Central memory CD4-positive, alpha-beta T cell (primary cell): ENCODE measurements at regions not wholly inside any gene's neighbourhood (a gene's known extent, or its start where the extent isn't known, plus 50 kb on each side); places are given as distances from the start of the nearest gene placed in this dataset.

Experiments used
- DNase-seq: peaks from one replicate; pipeline ENCODE4 v3.0.0; 2022

- no peak for DNase-seq
These were observed 54.3 kb upstream of the CBLB start for GRCh38 chr3:105923140-105923539.

GRCh38 chr3:105927741-105928140 is 58.9 kb upstream of the CBLB start:
- DNase-seq = no peak

GRCh38 chr3:105930733-105931132 is 61.9 kb upstream of the CBLB start:
- DNase-seq = no peak

GRCh38 chr3:105931500-105931899 is 62.7 kb upstream of the CBLB start:
- no peak for DNase-seq

DNA sequence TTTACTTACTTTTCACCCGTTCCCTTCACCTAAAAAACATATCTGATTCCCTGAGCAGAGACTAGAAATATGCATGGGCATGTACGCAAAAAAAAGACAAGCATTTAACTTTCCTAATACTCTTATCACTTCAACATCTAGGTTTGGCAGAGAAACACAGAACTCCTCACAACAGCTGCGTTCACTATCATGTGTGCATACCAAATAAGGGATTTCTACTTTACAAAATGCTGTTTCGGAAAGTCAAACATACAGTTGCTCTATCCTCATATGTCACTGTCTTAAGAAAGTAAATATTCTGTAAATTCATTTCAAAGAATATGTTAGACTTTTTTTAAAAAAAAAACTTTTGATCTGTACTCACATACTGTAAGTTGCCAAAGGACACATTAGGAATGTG is 65.1 kb upstream of the CBLB start:
- no peak for DNase-seq

GRCh38 chr3:105938101-105938500 is 69.3 kb upstream of the CBLB start:
- DNase-seq = no peak

- DNase-seq = no peak
These were observed 70.0 kb upstream of the CBLB start for GRCh38 chr3:105938806-105939205.

DNA sequence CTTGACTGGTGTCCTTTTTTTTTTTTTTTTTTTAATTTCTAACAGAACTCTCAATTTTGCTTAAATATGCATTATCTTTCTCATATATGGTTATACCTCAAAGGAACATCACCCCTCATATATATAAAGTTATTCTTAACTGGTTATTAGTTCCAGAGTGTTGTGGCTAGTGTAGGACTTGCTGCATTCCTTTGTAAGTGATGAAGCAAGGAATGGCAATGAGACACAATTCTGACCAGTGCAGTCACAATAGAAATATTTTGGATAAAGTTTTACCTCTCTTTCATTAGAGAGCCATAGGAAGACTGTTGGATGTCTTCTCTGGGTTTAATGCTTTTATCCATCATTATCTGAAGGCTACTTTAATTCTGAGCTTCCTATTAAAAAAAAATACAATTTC is 75.5 kb upstream of the CBLB start:
- no peak for DNase-seq

DNA sequence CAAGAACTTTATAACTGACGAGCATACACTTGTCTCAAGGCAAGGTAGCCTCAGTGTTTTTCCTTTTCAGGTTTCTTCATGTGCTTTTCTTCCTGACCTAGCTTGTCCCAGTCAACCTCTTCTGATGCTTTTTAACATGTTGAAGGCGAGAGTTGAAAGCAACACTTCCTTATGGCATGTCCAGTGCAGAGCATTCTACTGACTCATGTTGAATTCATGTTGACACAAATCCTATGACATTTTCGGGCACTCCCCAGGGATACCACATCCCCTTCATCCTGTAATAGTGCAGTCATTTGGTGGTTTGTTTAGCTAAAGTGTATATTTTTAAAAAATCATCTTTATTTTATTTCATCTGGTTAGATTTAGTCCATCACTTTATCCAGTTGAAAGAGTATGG is 75.9 kb upstream of the CBLB start:
- DNase-seq = no peak

GRCh38 chr3:105948101-105948500 is 79.3 kb upstream of the CBLB start:
- no peak for DNase-seq

DNA sequence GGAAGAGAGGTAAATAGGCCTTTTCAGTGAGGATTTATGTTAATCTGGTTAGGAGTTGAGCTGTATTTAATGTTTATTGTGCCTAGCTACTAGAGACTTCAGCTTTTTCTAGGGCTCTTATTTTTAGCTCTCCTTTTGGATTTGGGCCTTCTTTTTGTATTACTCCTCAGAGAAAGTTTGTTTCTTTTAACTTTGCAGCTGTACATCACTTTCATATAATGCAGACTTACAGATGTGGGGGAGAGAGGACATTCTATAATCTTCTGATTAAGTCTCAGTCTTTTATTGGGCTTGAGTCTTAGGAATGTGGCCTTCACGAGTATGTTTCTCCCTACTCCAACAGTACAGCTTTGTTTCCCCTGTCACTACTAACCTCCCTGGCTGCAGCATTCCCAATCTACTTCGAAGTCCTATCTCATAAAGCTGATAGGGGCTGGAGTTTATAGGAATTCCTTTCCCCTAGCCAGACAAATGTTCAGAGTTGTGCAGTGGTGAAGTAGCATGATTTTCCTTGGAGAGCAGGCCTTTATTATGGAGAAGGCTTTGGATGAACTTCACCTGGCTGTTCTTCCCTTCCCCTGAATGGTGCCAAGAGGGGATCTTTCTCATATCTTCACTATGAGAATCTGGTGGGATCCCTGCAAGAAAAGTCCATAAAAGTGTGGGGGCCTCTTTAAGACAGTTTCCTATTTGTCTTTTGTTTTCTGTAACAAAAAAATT is 82.2 kb upstream of the CBLB start:
- DNase-seq = no peak

DNA sequence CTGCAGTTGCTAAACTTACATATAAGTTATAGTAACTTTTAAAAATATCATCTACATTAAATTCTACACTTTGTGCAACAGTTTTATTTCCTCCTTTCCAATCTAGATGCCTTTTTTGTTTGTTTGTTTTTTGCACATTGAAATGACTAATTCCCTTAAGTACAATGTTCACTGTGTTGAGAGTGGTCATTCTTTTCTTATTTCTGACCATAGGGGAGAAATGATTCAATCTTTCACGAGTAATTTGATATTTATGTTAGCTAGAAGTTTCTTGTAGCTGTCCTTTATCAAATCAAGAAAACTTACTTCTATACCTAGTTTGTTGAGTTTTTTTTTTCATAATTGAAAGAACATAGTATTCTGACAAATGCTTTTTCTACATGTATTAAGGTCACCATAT is 85.0 kb upstream of the CBLB start:
- no peak for DNase-seq

DNA sequence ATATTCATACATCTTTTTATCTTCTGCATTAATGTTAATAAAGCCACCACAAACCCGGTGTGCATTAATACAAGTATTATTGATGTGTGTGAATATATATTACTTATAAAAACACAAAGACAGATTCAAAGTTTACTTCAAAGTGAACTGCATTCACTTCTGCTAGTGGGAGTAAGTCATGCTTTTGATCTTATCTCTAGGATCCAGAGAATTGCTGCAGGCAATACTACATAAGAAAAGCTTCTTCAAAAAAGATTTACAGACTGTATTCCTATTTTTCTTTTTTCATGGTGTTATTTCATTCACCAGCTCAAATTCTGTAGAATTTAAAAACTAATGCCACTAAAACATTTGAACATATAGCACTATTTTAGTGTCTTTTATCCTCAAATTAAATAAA is 87.5 kb upstream of the CBLB start:
- DNase-seq = no peak

- no peak for DNase-seq
These were observed 88.9 kb upstream of the CBLB start for GRCh38 chr3:105957722-105958121.

DNA sequence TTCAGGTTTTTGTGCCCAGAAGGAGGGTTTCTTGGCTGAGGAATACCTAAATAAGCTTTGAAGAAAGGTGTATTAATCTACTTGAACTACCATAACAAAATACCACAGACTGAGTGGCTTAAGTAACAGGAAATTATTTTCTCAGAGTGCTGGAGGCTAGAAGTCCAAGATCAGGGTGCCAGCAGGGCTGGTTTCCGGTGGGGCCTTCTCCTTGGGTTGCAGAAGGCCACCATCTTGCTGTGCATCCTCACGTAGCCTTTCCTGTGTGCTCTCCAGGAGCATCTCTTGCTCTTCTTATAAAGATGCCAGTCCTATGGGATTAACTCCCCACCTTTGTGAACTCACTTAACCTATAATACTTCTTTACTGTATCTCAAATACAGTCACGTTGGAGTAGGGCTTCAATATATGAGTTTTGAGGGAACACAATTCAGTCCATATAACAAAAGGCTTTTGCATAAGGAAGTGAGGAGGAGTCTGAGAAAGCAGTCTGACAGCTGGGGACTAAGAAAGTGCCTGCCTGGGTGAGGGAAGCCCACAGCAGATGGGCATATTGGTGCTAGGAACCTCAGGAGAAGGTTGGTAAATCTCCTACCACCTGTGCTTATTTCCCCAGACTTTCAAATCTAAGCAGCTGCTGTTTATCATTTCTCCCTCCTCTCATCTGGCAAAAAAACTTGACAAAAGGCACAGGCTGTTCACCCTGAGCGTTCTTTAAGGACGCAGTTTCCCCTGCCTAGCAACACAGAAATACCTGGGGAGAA is 89.6 kb upstream of the CBLB start:
- DNase-seq = no peak

GRCh38 chr3:105959851-105960250 is 91.0 kb upstream of the CBLB start:
- DNase-seq = no peak

DNA sequence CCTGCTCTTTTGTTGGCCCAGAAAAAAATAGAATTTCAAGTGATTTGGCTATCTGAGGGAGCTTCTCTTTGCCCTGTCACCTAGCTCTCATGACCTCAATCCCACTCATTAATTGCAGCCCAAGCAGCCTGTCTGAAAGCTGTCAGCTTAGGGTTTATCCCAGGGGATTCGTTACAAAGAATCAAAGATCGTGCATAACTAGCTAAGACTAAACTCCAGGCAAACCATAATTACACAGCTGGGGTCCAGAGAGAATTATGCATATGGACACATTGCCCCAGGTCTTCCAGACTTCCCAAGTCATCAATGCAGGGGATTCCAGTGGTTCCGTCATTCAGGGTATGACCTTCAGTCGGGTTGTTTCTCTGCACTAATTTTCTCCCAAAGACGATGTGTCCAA is 91.6 kb upstream of the CBLB start:
- DNase-seq = no peak

- no peak for DNase-seq
These were observed 94.3 kb upstream of the CBLB start for GRCh38 chr3:105963161-105963560.

DNA sequence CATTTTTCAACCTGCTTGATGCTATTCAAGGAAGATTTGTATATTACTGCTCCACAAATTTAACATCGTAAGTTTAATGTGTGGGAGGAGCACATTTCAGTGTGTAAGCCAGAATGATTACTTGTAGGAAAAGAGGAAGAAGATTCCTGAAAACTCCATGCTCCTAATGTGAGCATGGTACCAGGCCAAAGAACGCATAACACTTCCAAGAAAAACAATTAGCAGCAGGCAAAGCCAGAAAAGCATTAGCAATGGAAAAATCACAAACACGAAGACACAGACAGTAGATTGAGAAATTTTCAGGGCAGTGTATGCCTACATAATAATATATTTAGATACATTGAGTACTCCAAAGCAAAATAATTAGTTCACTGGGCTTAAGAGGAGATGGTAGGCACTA is 96.6 kb upstream of the CBLB start:
- DNase-seq = no peak

DNA sequence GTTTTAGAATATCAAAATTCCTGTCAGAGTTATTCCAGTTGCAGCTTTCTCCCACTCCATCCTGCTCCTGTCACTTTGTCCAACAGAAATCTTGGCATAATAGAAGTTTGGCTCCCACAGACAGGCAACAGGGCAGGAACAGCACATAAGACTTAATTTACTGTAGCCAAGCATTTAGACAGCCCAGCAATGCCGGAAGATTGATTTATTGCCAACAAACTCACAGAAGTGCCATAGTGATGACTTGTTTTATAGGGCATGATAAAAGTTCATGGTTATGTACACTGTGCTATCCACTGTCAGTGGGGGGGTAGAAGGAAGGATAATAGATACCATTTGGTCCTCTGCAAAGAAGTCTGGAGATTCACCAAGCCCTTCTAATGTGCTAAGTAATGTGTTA is 98.3 kb upstream of the CBLB start:
- DNase-seq = no peak

- no peak for DNase-seq
These were observed 101.5 kb upstream of the CBLB start for GRCh38 chr3:105970283-105970682.

GRCh38 chr3:105972069-105972468 is 103.3 kb upstream of the CBLB start:
- no peak for DNase-seq

DNA sequence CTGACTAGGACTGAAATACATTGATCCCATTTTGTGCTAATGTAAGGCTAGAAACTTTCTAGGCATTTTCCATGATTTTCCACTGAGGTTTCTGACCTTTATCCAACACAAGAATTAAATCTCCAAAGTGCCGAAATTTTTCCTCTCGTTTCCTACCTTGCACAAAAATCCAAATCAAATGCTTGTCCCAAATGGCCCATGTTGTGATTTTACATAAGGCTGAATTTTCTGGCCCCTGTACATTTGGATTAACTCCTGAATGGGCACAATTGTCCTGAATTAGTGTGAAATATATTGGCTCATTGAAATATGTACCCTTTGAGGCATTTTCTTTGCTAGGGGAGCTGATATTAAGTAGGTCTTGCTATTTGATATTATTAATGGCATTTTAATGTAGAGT is 105.6 kb upstream of the CBLB start:
- DNase-seq = no peak

DNA sequence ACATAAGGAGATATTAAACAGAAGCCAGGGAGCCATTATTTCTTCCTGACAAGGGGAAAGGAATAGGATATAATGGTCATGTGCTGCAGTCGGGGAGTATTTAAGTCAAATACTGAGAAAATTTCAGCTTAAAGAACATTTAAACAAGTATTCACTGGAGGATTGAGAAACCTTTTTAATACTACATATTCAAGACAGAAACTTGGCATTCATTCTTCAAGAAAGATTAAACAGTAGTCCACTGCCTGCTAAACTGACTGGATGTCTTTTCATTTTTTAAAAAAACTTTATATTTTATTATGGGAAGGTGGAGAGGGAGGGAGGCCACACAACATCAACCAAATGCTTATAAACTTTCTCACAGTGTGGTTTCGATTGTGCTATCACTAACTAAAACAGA is 107.4 kb upstream of the CBLB start:
- DNase-seq = no peak

DNA sequence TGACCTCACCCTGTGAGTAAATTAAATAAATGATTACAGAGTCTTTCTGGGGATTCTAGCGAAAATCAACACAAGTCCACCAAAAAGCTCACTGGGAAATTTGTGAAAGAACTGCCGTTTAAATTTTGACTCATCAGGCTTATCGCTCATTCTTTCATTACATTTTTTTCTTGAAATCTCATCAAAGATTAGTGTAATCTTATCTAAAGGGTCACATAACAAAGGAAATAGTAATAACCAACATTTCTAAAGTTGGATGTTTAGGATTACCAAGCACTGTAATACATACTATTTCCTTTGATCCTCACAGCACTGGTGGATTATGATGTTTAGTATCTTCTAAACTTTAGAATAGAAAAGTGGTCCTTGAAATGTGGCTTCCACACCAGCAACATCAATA is 111.1 kb upstream of the CBLB start:
- DNase-seq = no peak
